Keratinocyte (primary cell): ENCODE measurements at regions not wholly inside any gene's neighbourhood (a gene's known extent, or its start where the extent isn't known, plus 50 kb on each side); places are given as distances from the start of the nearest gene placed in this dataset.

Source experiments
- DNase-seq: peaks from one replicate; pipeline ENCODE4 v3.0.0-alpha.2; 2011; ENCODE audit warnings: low read depth, missing footprints, low spot score
- FAIRE-seq: peaks from 2 replicates; lab custom pipeline; 2011; peaks lifted over from hg19 to GRCh38; lab: Jason Lieb, UNC
- H2AFZ ChIP-seq: 2 replicates; pipeline ENCODE4 v1.6.0; 2012; ENCODE audit warnings: low read length, control low read depth, inconsistent platforms; ENCODE audit not compliant: control insufficient read depth
- H3K27ac ChIP-seq: 2 replicates; pipeline ENCODE4 v1.5.1; 2011; ENCODE audit warnings: low read length; ENCODE audit not compliant: control insufficient read depth, insufficient read depth
- H3K27me3 ChIP-seq: 3 replicates; pipeline ENCODE4 v1.6.0; 2011; ENCODE audit warnings: low read length; ENCODE audit not compliant: control insufficient read depth, insufficient read depth; ENCODE audit errors: extremely low read depth
- H3K36me3 ChIP-seq, 2 experiments: 2 replicates in 1 of 2; 3 replicates in 1 of 2; pipeline ENCODE4 v1.5.1; 2011; ENCODE audit warnings: low read length in 2 of 2, mild to moderate bottlenecking in 1 of 2; ENCODE audit not compliant: control insufficient read depth in 2 of 2, insufficient read depth in 2 of 2; ENCODE audit errors: extremely low read depth in 1 of 2
- H3K4me1 ChIP-seq: 3 replicates; pipeline ENCODE4 v1.5.1; 2011; ENCODE audit warnings: low read length; ENCODE audit not compliant: control insufficient read depth, insufficient read depth; ENCODE audit errors: extremely low read depth
- H3K4me2 ChIP-seq: 3 replicates; pipeline ENCODE4 v1.6.0; 2011; ENCODE audit warnings: low read depth, low read length; ENCODE audit not compliant: control insufficient read depth, insufficient read depth; ENCODE audit errors: extremely low read depth
- H3K4me3 ChIP-seq, 3 experiments: fragments of 200-600 bp in 1 of 3; sonication (generic) in 1 of 3; 2 replicates in 2 of 3; 3 replicates in 1 of 3; pipeline ENCODE4 v1.5.1; 2011 to 2016; ENCODE audit warnings: low read length in 3 of 3, mild to moderate bottlenecking in 3 of 3, control low read depth in 2 of 3, inconsistent platforms in 1 of 3, low read depth in 1 of 3, mixed read lengths in 1 of 3, mixed run types in 1 of 3, moderate library complexity in 1 of 3; ENCODE audit not compliant: control insufficient read depth in 2 of 3, insufficient read depth in 2 of 3; ENCODE audit errors: extremely low read depth in 1 of 3
- H3K79me2 ChIP-seq: 2 replicates; pipeline ENCODE4 v1.6.0; 2012; ENCODE audit warnings: low read length; ENCODE audit not compliant: control insufficient read depth, insufficient read depth
- H3K9ac ChIP-seq: 3 replicates; pipeline ENCODE4 v1.6.0; 2011; ENCODE audit warnings: low read length; ENCODE audit not compliant: control insufficient read depth, insufficient read depth; ENCODE audit errors: extremely low read depth
- H3K9me1 ChIP-seq: 3 replicates; pipeline ENCODE4 v1.6.0; 2011; ENCODE audit warnings: low read length; ENCODE audit not compliant: control insufficient read depth, insufficient read depth; ENCODE audit errors: extremely low read depth
- H3K9me3 ChIP-seq: 2 replicates; pipeline ENCODE4 v1.5.1; 2012; ENCODE audit warnings: low read depth, low read length; ENCODE audit not compliant: control insufficient read depth
- H4K20me1 ChIP-seq: 3 replicates; pipeline ENCODE4 v1.6.0; 2011; ENCODE audit warnings: low read length; ENCODE audit not compliant: control insufficient read depth, insufficient read depth; ENCODE audit errors: extremely low read depth
- EZH2 ChIP-seq: IDR thresholded peaks from one replicate; pipeline ENCODE4 v1.6.1; 2012; ENCODE audit warnings: inconsistent platforms, mild to moderate bottlenecking, low read length, moderate library complexity
- dilution Hi-C: fragments of 300-500 bp; cut with MboI; formaldehyde crosslinking; loops from one replicate; pipeline ENCODE4 v1.7.0; 2020; ENCODE audit warnings: low sequenced_read_pairs; ENCODE audit not compliant: extremely low pct_ligation_motif_present
- TF ChIP-seq, protein P1 (sequence below), 3 experiments: IDR thresholded peaks in 1 of 3; conservative IDR thresholded peaks in 1 of 3; optimal IDR thresholded peaks in 1 of 3; 2 replicates in 2 of 3; 3 replicates in 1 of 3; pipeline versions ENCODE3 to v1.5.1; 2011; ENCODE audit warnings: low read length in 3 of 3, mild to moderate bottlenecking in 3 of 3, moderate library complexity in 2 of 3, control low read depth in 1 of 3, inconsistent platforms in 1 of 3; ENCODE audit not compliant: insufficient read depth in 2 of 3; ENCODE audit errors: extremely low read depth in 1 of 3

DNA sequence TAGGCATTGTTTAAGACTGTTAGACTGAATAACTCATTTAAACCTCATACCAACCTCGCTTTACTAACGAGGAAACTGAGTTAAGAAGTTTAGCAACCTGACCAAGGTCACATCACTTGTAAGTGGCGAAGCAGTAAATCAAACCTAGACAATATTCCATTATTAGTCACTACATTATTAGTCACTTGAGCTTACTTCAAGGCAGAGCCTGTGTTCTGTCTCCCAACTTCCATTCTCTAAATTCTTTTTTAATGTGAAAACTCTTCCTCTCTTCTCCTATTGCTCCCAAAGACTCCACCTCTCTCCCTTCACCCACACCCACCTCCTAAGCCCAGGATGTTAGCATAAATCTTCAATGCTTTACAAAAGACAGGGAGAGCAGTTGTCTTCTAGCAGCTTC lies 156.5 kb downstream of the ARL6IP6 start:
- DNase-seq (no peak), FAIRE-seq (no peak)
- H3K9me1 ChIP-seq, result no peaks in the 10 kb centered on the region
- H3K4me3 ChIP-seq, result no peak overlapping the region
- dilution Hi-C loops, result no loop called here
- peaks cover 23% of the 10 kb centered on the region for H3K4me1 ChIP-seq
- H3K9me3 ChIP-seq, result no peaks in the 10 kb centered on the region
- no peak for TF ChIP-seq EZH2
- TF ChIP-seq, protein P1, sequence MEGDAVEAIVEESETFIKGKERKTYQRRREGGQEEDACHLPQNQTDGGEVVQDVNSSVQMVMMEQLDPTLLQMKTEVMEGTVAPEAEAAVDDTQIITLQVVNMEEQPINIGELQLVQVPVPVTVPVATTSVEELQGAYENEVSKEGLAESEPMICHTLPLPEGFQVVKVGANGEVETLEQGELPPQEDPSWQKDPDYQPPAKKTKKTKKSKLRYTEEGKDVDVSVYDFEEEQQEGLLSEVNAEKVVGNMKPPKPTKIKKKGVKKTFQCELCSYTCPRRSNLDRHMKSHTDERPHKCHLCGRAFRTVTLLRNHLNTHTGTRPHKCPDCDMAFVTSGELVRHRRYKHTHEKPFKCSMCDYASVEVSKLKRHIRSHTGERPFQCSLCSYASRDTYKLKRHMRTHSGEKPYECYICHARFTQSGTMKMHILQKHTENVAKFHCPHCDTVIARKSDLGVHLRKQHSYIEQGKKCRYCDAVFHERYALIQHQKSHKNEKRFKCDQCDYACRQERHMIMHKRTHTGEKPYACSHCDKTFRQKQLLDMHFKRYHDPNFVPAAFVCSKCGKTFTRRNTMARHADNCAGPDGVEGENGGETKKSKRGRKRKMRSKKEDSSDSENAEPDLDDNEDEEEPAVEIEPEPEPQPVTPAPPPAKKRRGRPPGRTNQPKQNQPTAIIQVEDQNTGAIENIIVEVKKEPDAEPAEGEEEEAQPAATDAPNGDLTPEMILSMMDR (optimal IDR thresholded peaks at IDR 0.05 in 1 of 3, IDR thresholded peaks at IDR 0.05 in 1 of 3, conservative IDR thresholded peaks at IDR 0.05 in 1 of 3; ENCODE audit: extremely low read depth in 1 of 3, insufficient read depth in 2 of 3, low read length in 3 of 3), result no peak
- H3K27ac ChIP-seq, result no peak overlapping the region
- no peaks in the 10 kb centered on the region for H3K27me3 ChIP-seq
- no peak overlapping the region for H3K4me2 ChIP-seq
- H3K36me3 ChIP-seq, result no peaks in the 10 kb centered on the region
- H4K20me1 ChIP-seq, result no peaks in the 10 kb centered on the region
- no peak overlapping the region for H2AFZ ChIP-seq
- H3K9ac ChIP-seq, result no peak overlapping the region
- H3K79me2 ChIP-seq, result no peaks in the 10 kb centered on the region

DNA sequence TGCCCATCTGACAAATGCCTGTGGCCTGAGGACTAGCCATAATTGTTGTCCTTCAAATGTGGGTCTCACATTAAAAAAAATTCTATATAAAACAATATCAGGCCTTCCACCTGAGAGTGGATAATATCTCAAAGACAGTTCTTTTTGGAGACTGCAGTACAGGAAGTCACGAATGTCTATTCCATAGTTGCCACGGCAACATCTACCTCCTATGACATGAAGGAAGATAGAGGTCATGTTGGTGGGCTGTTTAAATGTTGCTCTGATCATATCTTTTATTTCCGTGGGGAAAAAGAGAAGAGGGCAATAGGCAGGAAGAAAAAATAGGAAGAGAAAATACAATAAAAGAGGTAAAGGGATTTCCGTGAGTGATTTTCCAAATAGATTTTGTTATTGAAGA lies 151.8 kb downstream of the ARL6IP6 start:
- Histone ChIP-seq H4K20me1 (no peaks in the 10 kb centered on the region), H3K27me3 (no peaks in the 10 kb centered on the region), H3K4me2 (no peak overlapping the region), H2AFZ (no peak overlapping the region), H3K27ac (no peak overlapping the region), H3K4me3 (no peak overlapping the region), H3K4me1 (peaks cover 6% of the 10 kb centered on the region), H3K9ac (no peak overlapping the region), H3K79me2 (no peaks in the 10 kb centered on the region), H3K9me3 (no peaks in the 10 kb centered on the region), H3K9me1 (no peaks in the 10 kb centered on the region), H3K36me3 (no peaks in the 10 kb centered on the region)
- FAIRE-seq (no peak), DNase-seq (no peak)
- dilution Hi-C loops, result no loop called here
- TF ChIP-seq EZH2, result no peak
- TF ChIP-seq, protein P1 (optimal IDR thresholded peaks at IDR 0.05 in 1 of 3, IDR thresholded peaks at IDR 0.05 in 1 of 3, conservative IDR thresholded peaks at IDR 0.05 in 1 of 3; ENCODE audit: extremely low read depth in 1 of 3, insufficient read depth in 2 of 3, low read length in 3 of 3), result no peak
